AG09309 (cell line): ENCODE measurements at regions not wholly inside any gene's neighbourhood (a gene's known extent, or its start where the extent isn't known, plus 50 kb on each side); places are given as distances from the start of the nearest gene placed in this dataset.

ENCODE experiments used
- DNase-seq: peaks from one replicate; pipeline ENCODE4 v3.0.0-alpha.2; 2010; ENCODE audit warnings: low read depth
- H3K4me3 ChIP-seq: 2 replicates; pipeline ENCODE4 v1.5.1; 2011; ENCODE audit warnings: mild to moderate bottlenecking, low read depth, low read length, moderate library complexity; ENCODE audit not compliant: control insufficient read depth
- CTCF ChIP-seq: IDR thresholded peaks from 2 replicates; pipeline ENCODE4 v1.5.1; 2011; ENCODE audit warnings: mild to moderate bottlenecking, low read depth, low read length, inconsistent platforms; ENCODE audit not compliant: insufficient read depth, control insufficient read depth; ENCODE audit errors: missing control alignments

GRCh38 chr2:7454592-7454991 is 537.4 kb downstream of the RNF144A start:
- H3K4me3 ChIP-seq: no peak overlapping the region
- TF ChIP-seq CTCF: no peak
- DNase-seq: no peak

GRCh38 chr2:7456762-7457161 is 539.5 kb downstream of the RNF144A start:
- no peak for DNase-seq

GRCh38 chr2:7458066-7458465 is 540.9 kb downstream of the RNF144A start:
- no peak overlapping the region for H3K4me3 ChIP-seq

More at GRCh38 chr2:7456762-7457161, 539.5 kb downstream of the RNF144A start:
- H3K4me3 ChIP-seq: no peak overlapping the region
- TF ChIP-seq CTCF: no peak

GRCh38 chr2:7467782-7468447 is 550.7 kb downstream of the RNF144A start:
- DNase-seq: no peak

More at GRCh38 chr2:7458066-7458465, 540.9 kb downstream of the RNF144A start:
- no peak for TF ChIP-seq CTCF
- no peak for DNase-seq

GRCh38 chr2:7468448-7468828 is 551.2 kb downstream of the RNF144A start:
- TF ChIP-seq CTCF: no peak
- H3K4me3 ChIP-seq: no peak overlapping the region
- no peak for DNase-seq

More at GRCh38 chr2:7467782-7468447, 550.7 kb downstream of the RNF144A start:
- H3K4me3 ChIP-seq: no peak overlapping the region
- TF ChIP-seq CTCF: no peak

- no peak overlapping the region for H3K4me3 ChIP-seq
- TF ChIP-seq CTCF: no peak
- no peak for DNase-seq
These were observed 551.7 kb downstream of the RNF144A start for GRCh38 chr2:7468955-7469354.
